ENCODE measurements at regions not wholly inside any gene's neighbourhood (a gene's known extent, or its start where the extent isn't known, plus 50 kb on each side); places are given as distances from the start of the nearest gene placed in this dataset.

GRCh38 chr11:105219670-105220069, 80.1 kb upstream of the CARD18 start:
- peaks cover 1% of the 10 kb centered on the region for H3K4me1 Mint-ChIP-seq
- no peak for TF ChIP-seq CTCF (IDR thresholded peaks at IDR 0.05; ENCODE audit: unreplicated experiment in 3 of 3)
- no peaks in the 10 kb centered on the region for H3K36me3 Mint-ChIP-seq (ENCODE audit: low read depth)
- H3K9me3 Mint-ChIP-seq: no peaks in the 10 kb centered on the region
- no peaks in the 10 kb centered on the region for H3K27me3 Mint-ChIP-seq (ENCODE audit: low read depth)
- H3K4me3 Mint-ChIP-seq: no peak overlapping the region
- no peak overlapping the region for H3K27ac Mint-ChIP-seq

DNA sequence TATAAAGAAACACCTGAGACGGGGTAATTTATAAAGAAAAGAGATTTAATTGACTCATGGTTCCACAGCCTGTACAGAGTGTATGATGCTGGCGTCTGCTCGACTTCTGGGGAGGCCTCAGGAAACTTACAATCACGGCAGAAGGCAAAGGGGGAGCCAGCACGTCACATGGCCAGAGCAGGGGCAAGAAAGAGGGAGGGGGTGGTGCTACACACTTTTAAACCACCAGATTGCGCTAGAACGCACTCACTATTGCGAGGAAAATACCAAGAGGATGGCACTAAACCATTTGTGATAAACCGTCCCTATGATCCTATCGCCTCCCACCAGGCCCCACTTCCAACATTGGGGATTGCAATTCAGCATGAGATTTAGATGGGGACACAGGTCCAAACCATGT, 79.7 kb upstream of the CARD18 start:
- H3K36me3 Mint-ChIP-seq (ENCODE audit: low read depth): no peaks in the 10 kb centered on the region
- no peak for TF ChIP-seq CTCF (IDR thresholded peaks at IDR 0.05; ENCODE audit: unreplicated experiment in 3 of 3)
- H3K4me1 Mint-ChIP-seq: no peaks in the 10 kb centered on the region
- no peaks in the 10 kb centered on the region for H3K9me3 Mint-ChIP-seq
- no peak overlapping the region for H3K4me3 Mint-ChIP-seq
- no peak overlapping the region for H3K27ac Mint-ChIP-seq
- H3K27me3 Mint-ChIP-seq (ENCODE audit: low read depth): no peaks in the 10 kb centered on the region

DNA sequence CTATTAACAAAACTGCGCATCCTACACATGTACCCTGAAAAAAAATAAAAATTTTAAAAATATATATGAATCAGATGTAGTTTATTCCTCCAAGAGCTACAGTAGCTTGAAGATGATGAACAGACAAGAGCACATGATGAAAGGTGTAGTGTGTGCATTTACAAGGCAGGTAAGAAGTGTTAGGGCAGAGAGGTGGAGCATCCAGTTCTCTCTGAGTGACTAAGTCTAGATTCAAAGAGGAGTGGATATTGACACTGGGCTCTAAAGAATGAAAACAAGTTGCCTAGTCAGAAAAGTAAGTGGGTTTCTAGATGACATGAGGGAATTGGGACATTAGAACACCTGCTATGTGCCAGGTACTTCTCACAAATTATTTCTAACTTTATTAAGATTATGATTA, 76.0 kb upstream of the CARD18 start:
- Mint-ChIP-seq H3K36me3 (ENCODE audit: low read depth) (no peaks in the 10 kb centered on the region), H3K9me3 (no peaks in the 10 kb centered on the region), H3K4me1 (peaks cover 14% of the 10 kb centered on the region), H3K4me3 (no peak overlapping the region), H3K27me3 (ENCODE audit: low read depth) (no peaks in the 10 kb centered on the region), H3K27ac (no peak overlapping the region)
- no peak for TF ChIP-seq CTCF (IDR thresholded peaks at IDR 0.05; ENCODE audit: unreplicated experiment in 3 of 3)

DNA sequence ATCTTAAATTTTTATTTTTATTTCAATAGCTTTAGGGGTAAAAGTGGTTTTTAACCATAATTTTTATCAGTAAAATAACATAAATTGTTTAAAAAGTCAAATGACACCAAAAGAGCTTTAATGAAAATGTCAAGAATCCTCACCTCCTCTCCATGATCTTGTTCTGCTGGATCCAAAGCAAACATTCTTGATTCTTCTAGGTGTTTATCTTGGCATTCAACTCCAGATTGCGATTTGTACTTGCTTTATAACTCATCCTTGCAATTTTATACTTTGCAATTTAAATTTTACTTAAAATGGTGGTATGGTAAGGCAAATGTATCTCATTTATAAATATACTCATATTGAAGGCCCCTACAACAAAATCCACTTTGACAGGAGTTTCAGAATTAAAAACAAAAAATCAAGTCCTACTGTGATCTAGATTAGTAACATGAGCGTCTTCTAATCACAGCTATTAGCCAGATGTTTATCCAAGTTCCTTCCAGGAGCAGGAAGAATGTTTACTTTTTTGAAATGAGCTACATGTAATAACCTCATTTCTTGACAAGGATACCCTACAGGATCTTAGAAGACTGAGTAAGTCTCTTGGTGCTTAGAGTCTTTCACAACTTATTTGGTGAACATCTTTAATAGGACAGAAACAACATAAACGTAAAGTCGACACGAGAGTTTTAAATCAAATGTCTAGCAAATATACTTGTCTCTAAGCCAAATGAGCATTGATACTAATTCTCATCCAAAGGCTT, 72.4 kb upstream of the CARD18 start:
- Mint-ChIP-seq H3K27ac (peak overlapping the region; percentile 90 to 94 (median 94)), H3K4me1 (peaks cover 14% of the 10 kb centered on the region), H3K36me3 (ENCODE audit: low read depth) (no peaks in the 10 kb centered on the region), H3K27me3 (ENCODE audit: low read depth) (no peaks in the 10 kb centered on the region), H3K4me3 (peak overlapping the region in 2 of 3 experiments; percentile 18 to 19), H3K9me3 (no peaks in the 10 kb centered on the region)
- no peak for TF ChIP-seq CTCF (IDR thresholded peaks at IDR 0.05; ENCODE audit: unreplicated experiment in 3 of 3)

DNA sequence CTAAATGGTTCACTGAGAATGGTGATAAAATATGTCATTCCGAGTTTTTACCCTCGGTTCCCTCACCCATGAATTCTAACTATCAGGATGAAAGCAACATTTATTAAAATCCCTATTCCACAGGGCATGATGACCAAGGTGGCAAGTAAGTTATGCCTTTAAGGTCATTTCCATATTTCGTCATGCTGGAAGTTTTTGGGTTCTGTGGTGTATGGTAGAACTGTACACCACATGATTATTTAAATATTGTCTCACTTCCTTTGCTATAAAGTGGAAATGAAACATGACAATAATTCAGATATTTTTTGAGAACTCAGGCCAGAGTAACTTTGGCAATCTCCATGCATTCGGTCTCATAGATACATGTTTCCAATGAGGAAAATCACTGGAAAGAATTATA, 68.5 kb upstream of the CARD18 start:
- Mint-ChIP-seq H3K36me3 (ENCODE audit: low read depth) (no peaks in the 10 kb centered on the region), H3K4me3 (no peak overlapping the region), H3K27ac (no peak overlapping the region), H3K9me3 (no peaks in the 10 kb centered on the region), H3K27me3 (ENCODE audit: low read depth) (no peaks in the 10 kb centered on the region), H3K4me1 (peaks cover 16% of the 10 kb centered on the region)
- TF ChIP-seq CTCF (IDR thresholded peaks at IDR 0.05; ENCODE audit: unreplicated experiment in 3 of 3): no peak

DNA sequence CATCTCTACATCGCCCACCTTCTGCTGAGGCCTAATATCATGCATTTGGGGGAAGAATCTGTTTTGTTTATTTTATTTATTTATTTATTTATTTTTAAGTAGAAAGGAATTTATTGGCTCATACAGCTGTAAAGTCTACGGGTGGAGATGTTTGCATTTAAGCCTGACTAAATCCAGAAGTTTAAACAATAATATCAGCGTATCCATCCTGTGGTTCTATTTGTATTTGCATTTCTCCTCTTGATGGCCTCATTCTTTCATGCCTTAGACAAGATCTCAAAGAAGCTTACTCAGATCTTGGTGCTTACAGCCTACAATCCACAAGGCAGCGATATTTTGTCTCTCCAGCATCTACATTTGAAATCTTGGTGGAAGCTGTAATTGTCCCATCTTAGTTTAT, 67.1 kb upstream of the CARD18 start:
- no peaks in the 10 kb centered on the region for H3K27me3 Mint-ChIP-seq (ENCODE audit: low read depth)
- no peak overlapping the region for H3K4me3 Mint-ChIP-seq

More for the DNA sequence above, 67.1 kb upstream of the CARD18 start:
- Mint-ChIP-seq H3K36me3 (ENCODE audit: low read depth) (no peaks in the 10 kb centered on the region), H3K9me3 (no peaks in the 10 kb centered on the region), H3K27ac (no peak overlapping the region), H3K4me1 (peaks cover 15% of the 10 kb centered on the region)
- no peak for TF ChIP-seq CTCF (IDR thresholded peaks at IDR 0.05; ENCODE audit: unreplicated experiment in 3 of 3)

Measured in nephron (organoid).